HepG2 (cell line): ENCODE measurements at regions not wholly inside any gene's neighbourhood (a gene's known extent, or its start where the extent isn't known, plus 50 kb on each side); places are given as distances from the start of the nearest gene placed in this dataset.

Experiments
- EHMT2 ChIP-seq: fragments of 200-600 bp; sonication (generic); IDR thresholded peaks from 2 replicates; pipeline ENCODE4 v1.7.0; 2017; ENCODE audit warnings: antibody characterized with exemption, low read depth, low read length, borderline replicate concordance
- ELF4 ChIP-seq: sonication (generic); formaldehyde crosslinking; IDR thresholded peaks from 2 replicates; pipeline ENCODE4 v1.5.0; 2020; ENCODE audit warnings: missing genetic modification reagents, mild to moderate bottlenecking, moderate library complexity, borderline replicate concordance
- ELK4 ChIP-seq: sonication (generic); formaldehyde crosslinking; IDR thresholded peaks from 2 replicates; pipeline ENCODE4 v1.9.0; 2021; ENCODE audit warnings: missing genetic modification reagents, borderline replicate concordance
- HNF4G ChIP-seq, 2 experiments: sonication (generic) in 1 of 2; formaldehyde crosslinking in 1 of 2; IDR thresholded peaks; 2 replicates each; pipeline versions ENCODE4 v1.4.0 to v1.6.1; 2011 to 2020; ENCODE audit warnings: borderline replicate concordance in 2 of 2, low read depth in 2 of 2, mild to moderate bottlenecking in 2 of 2, low read length in 1 of 2, missing genetic modification reagents in 1 of 2, moderate library complexity in 1 of 2
- NCOA2 ChIP-seq: sonication (generic); formaldehyde crosslinking; IDR thresholded peaks from 2 replicates; pipeline ENCODE4 v1.8.0; 2022; ENCODE audit warnings: inconsistent platforms
- RBAK ChIP-seq: sonication (generic); formaldehyde crosslinking; IDR thresholded peaks from 2 replicates; pipeline ENCODE4 v1.5.1; 2020; ENCODE audit warnings: mild to moderate bottlenecking, missing genetic modification reagents
- SMAD1 ChIP-seq: sonication (generic); formaldehyde crosslinking; IDR thresholded peaks from 2 replicates; pipeline ENCODE4 v1.4.0; 2020; ENCODE audit warnings: missing genetic modification reagents, low read depth, mild to moderate bottlenecking, borderline replicate concordance
- SP5 ChIP-seq: IDR thresholded peaks from 2 replicates; pipeline ENCODE4 v1.6.1; 2016; ENCODE audit warnings: low read depth, borderline replicate concordance
- TCF12 ChIP-seq, 2 experiments: fragments of 450-650 bp in 1 of 2; sonication (generic) in 1 of 2; formaldehyde crosslinking in 1 of 2; IDR thresholded peaks; 2 replicates each; pipeline versions ENCODE4 v1.6.1 to v1.8.0; 2017 to 2022; ENCODE audit warnings: antibody characterized with exemption in 1 of 2, mild to moderate bottlenecking in 1 of 2, missing genetic modification reagents in 1 of 2, moderate library complexity in 1 of 2
- THRA ChIP-seq: sonication (generic); formaldehyde crosslinking; IDR thresholded peaks from 2 replicates; pipeline ENCODE4 v1.4.0; 2020; ENCODE audit warnings: missing genetic modification reagents, borderline replicate concordance
- ZFP90 ChIP-seq: sonication (generic); formaldehyde crosslinking; IDR thresholded peaks from 2 replicates; pipeline ENCODE4 v1.8.0; 2022; ENCODE audit warnings: missing genetic modification reagents, mild to moderate bottlenecking, inconsistent platforms, borderline replicate concordance
- ZKSCAN5 ChIP-seq: sonication (generic); formaldehyde crosslinking; IDR thresholded peaks from 2 replicates; pipeline ENCODE4 v1.5.1; 2020; ENCODE audit warnings: mild to moderate bottlenecking, missing genetic modification reagents
- ZNF318 ChIP-seq: sonication (generic); formaldehyde crosslinking; IDR thresholded peaks from 2 replicates; pipeline ENCODE4 v1.4.0; 2020; ENCODE audit warnings: mild to moderate bottlenecking, missing genetic modification reagents
- ZNF510 ChIP-seq: sonication (generic); formaldehyde crosslinking; IDR thresholded peaks from 2 replicates; pipeline ENCODE4 v1.4.0; 2020; ENCODE audit warnings: low read depth, mild to moderate bottlenecking, missing genetic modification reagents
- ZNF577 ChIP-seq: sonication (generic); formaldehyde crosslinking; IDR thresholded peaks from 2 replicates; pipeline ENCODE4 v1.4.0; 2020; ENCODE audit warnings: mild to moderate bottlenecking, low read depth, missing genetic modification reagents, borderline replicate concordance
- ZNF792 ChIP-seq: IDR thresholded peaks from 2 replicates; pipeline ENCODE4 v1.6.1; 2016

- peak; percentile 55; the same call in 1 of the 2 replicates for TF ChIP-seq ZNF318 (CRISPR knock-in tag)
- TF ChIP-seq THRA, result peak; percentile 88
- peak; percentile 21; the same call in 1 of the 2 replicates for TF ChIP-seq ZFP90 (CRISPR knock-in tag)
- no peak for TF ChIP-seq SMAD1
- no peak for TF ChIP-seq ZNF577
- TF ChIP-seq ELK4 (CRISPR knock-in tag), result no peak
- peak; percentile 30; the same call in 1 of the 2 replicates for TF ChIP-seq ZNF510 (CRISPR knock-in tag)
- TF ChIP-seq SP5 (CRISPR knock-in tag), result peak; percentile 45; the same call in 1 of the 2 replicates
- 0 out of 2 replicates have a peak, but pooled peaks have one; percentile 28 for TF ChIP-seq ELF4
- TF ChIP-seq HNF4G (IDR thresholded peaks at IDR 0.05; ENCODE audit: borderline replicate concordance, low read depth, low read length), result peak; percentile 92
- peak; percentile 54; the same call in 1 of the 2 replicates for TF ChIP-seq HNF4G (CRISPR knock-in tag; IDR thresholded peaks at IDR 0.05; ENCODE audit: borderline replicate concordance, low read depth)
- no peak; the same call in 1 of the 2 replicates for TF ChIP-seq ZNF792 (CRISPR knock-in tag)
- peak; percentile 64; the same call in 1 of the 2 replicates for TF ChIP-seq EHMT2
- TF ChIP-seq TCF12 (IDR thresholded peaks at IDR 0.05), result no peak
- TF ChIP-seq TCF12 (CRISPR knock-in tag; IDR thresholded peaks at IDR 0.05), result peak; percentile 98
- TF ChIP-seq NCOA2 (CRISPR knock-in tag), result peak; percentile 100
- TF ChIP-seq RBAK (CRISPR knock-in tag), result 0 out of 2 replicates have a peak, but pooled peaks have one; percentile 16
- TF ChIP-seq ZKSCAN5, result no peak
Measured at GRCh38 chr10:59073456-59074053, 102.9 kb upstream of the PHYHIPL start (continued).
